GM21447 (cell line): ENCODE measurements at regions not wholly inside any gene's neighbourhood (a gene's known extent, or its start where the extent isn't known, plus 50 kb on each side); places are given as distances from the start of the nearest gene placed in this dataset.

Source experiments
- ATAC-seq: cut with Tn5 transposase; IDR thresholded peaks from one replicate; pipeline ENCODE4 v1.9.1; 2021; ENCODE audit not compliant: unreplicated experiment

- ATAC-seq: no peak
Observed at GRCh38 chr15:62985768-62986167, 56.8 kb upstream of the TPM1 start.

- ATAC-seq: no peak
Observed at GRCh38 chr15:62986948-62987347, 55.6 kb upstream of the TPM1 start.

GRCh38 chr15:62988701-62989100 is 53.8 kb upstream of the TPM1 start:
- no peak for ATAC-seq

GRCh38 chr15:62989366-62990055 is 53.0 kb upstream of the TPM1 start:
- no peak for ATAC-seq

- no peak for ATAC-seq
Observed at GRCh38 chr15:62991698-62992097, 50.8 kb upstream of the TPM1 start.

- ATAC-seq: no peak
Observed at GRCh38 chr15:62992302-62992701, 50.2 kb upstream of the TPM1 start.
